ENCODE measurements at regions not wholly inside any gene's neighbourhood (a gene's known extent, or its start where the extent isn't known, plus 50 kb on each side); places are given as distances from the start of the nearest gene placed in this dataset.

DNA sequence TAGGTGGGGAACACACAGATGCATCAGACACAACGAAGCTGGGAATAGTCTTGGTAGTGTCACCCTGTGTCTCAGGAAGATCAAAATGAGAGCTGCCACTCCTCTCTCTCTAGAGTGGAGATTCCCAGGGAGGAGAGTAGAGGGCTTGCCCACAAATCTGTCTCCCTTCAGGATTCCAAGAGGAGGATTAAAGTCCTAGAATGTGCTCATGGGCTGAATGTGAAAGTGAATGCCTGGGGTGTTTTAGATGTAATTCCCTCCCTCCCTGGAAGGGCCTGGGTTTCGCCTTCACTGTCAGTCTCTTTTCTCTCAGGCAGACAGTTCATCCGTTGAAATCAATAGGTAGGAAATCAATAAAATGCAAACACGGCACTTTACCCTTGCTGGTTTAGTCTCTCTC is 282.6 kb upstream of the PPARGC1A start:
- H3K27ac Mint-ChIP-seq, result no peak overlapping the region

GRCh38 chr4:24169956-24170355 is 280.1 kb upstream of the PPARGC1A start:
- no peak for ATAC-seq (ENCODE audit: low read depth)

More for the DNA sequence above, 282.6 kb upstream of the PPARGC1A start:
- Mint-ChIP-seq H3K4me3 (no peak overlapping the region), H3K4me1 (no peaks in the 10 kb centered on the region), H3K9me3 (peaks cover 9% of the 10 kb centered on the region), H3K36me3 (peaks cover 2% of the 10 kb centered on the region), H3K27me3 (peaks cover 1% of the 10 kb centered on the region)
- DNase-seq (ENCODE audit: low spot score in 2 of 2) (no peak), ATAC-seq (ENCODE audit: low read depth) (no peak)

DNA sequence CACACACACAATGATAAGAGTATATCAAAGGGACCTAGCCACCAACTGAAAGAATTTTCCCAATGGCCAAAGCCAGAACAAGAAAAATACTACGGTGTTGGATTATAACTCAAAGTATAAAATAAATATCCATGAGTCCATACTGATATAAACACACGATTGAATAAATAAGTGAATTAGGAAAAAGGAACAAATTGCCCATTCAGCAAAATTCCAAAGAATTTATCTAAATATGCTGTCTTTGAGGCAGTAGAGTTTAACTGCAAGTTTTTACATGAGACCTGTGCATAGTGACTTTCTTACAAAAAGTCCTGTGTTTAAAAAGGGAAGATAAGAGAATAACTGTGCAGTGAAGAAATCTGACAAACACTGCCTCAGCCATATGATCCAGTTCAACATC is 278.8 kb upstream of the PPARGC1A start:
- DNase-seq (ENCODE audit: low spot score in 2 of 2), result no peak
- no peak overlapping the region for H3K27ac Mint-ChIP-seq
- no peaks in the 10 kb centered on the region for H3K36me3 Mint-ChIP-seq
- no peaks in the 10 kb centered on the region for H3K27me3 Mint-ChIP-seq
- H3K4me3 Mint-ChIP-seq, result no peak overlapping the region
- no peaks in the 10 kb centered on the region for H3K4me1 Mint-ChIP-seq
- ATAC-seq (ENCODE audit: low read depth), result no peak
- H3K9me3 Mint-ChIP-seq, result peaks cover 5% of the 10 kb centered on the region

More at GRCh38 chr4:24169956-24170355, 280.1 kb upstream of the PPARGC1A start:
- Mint-ChIP-seq H3K27me3 (no peaks in the 10 kb centered on the region), H3K4me3 (no peak overlapping the region), H3K36me3 (no peaks in the 10 kb centered on the region), H3K4me1 (no peaks in the 10 kb centered on the region), H3K27ac (no peak overlapping the region), H3K9me3 (peaks cover 4% of the 10 kb centered on the region)
- DNase-seq (ENCODE audit: low spot score in 2 of 2), result no peak

DNA sequence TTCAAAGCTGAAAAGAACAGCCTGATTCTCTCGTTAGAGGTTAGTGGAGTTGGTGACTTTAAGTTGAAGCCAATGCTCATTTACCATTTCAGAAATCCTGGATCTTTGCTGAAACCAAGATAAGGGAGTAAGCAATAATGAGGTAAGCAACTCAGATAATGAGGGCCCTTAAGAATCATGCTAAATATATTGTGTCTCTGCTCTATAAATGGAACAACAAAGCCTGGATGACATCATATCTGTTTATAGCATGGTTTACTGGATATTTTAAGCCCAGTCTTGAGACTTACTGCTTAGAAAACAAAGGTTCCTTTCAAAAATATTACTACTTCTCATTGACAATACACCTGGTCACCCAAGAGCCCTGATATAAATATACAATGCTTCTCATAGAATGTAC is 276.7 kb upstream of the PPARGC1A start:
- no peaks in the 10 kb centered on the region for H3K27me3 Mint-ChIP-seq
- H3K36me3 Mint-ChIP-seq, result no peaks in the 10 kb centered on the region
- no peaks in the 10 kb centered on the region for H3K4me1 Mint-ChIP-seq
- H3K4me3 Mint-ChIP-seq, result no peak overlapping the region
- no peak for DNase-seq (ENCODE audit: low spot score in 2 of 2)
- H3K27ac Mint-ChIP-seq, result no peak overlapping the region
- ATAC-seq (ENCODE audit: low read depth), result no peak
- peaks cover 4% of the 10 kb centered on the region for H3K9me3 Mint-ChIP-seq

DNA sequence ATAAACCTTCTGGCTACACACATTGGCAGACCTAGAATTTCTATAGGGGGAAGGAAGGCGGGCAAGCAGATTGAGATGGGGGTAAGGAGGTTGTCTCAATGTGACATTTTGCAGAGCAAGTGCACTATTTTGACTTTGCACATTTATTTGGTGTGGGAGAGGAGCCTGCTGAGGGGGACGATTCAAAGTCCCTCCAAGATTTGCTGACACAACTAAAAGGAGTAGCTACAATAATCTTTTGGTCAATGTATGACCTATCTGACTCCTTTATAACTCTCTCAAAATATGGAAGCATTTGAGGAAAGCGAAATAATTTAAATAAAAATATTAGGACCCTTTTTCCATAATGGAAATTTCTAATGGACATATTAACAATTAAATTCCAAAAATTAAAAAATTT is 274.9 kb upstream of the PPARGC1A start:
- Mint-ChIP-seq H3K4me1 (no peaks in the 10 kb centered on the region), H3K27me3 (no peaks in the 10 kb centered on the region), H3K27ac (no peak overlapping the region), H3K36me3 (no peaks in the 10 kb centered on the region), H3K4me3 (no peak overlapping the region), H3K9me3 (peaks cover 4% of the 10 kb centered on the region)
- ATAC-seq (ENCODE audit: low read depth), result no peak
- no peak for DNase-seq (ENCODE audit: low spot score in 2 of 2)

- Mint-ChIP-seq H3K4me3 (no peak overlapping the region), H3K27ac (no peak overlapping the region), H3K4me1 (no peaks in the 10 kb centered on the region), H3K27me3 (no peaks in the 10 kb centered on the region), H3K9me3 (peaks cover 4% of the 10 kb centered on the region), H3K36me3 (no peaks in the 10 kb centered on the region)
- no peak for DNase-seq (ENCODE audit: low spot score in 2 of 2)
- ATAC-seq (ENCODE audit: low read depth), result no peak
Observed at GRCh38 chr4:24164054-24164693, 274.3 kb upstream of the PPARGC1A start.

GRCh38 chr4:24163314-24163713 is 273.5 kb upstream of the PPARGC1A start:
- Mint-ChIP-seq H3K4me3 (no peak overlapping the region), H3K4me1 (no peaks in the 10 kb centered on the region), H3K9me3 (peaks cover 4% of the 10 kb centered on the region), H3K27me3 (no peaks in the 10 kb centered on the region), H3K27ac (no peak overlapping the region), H3K36me3 (no peaks in the 10 kb centered on the region)
- DNase-seq (ENCODE audit: low spot score in 2 of 2) (no peak), ATAC-seq (ENCODE audit: low read depth) (no peak)

DNA sequence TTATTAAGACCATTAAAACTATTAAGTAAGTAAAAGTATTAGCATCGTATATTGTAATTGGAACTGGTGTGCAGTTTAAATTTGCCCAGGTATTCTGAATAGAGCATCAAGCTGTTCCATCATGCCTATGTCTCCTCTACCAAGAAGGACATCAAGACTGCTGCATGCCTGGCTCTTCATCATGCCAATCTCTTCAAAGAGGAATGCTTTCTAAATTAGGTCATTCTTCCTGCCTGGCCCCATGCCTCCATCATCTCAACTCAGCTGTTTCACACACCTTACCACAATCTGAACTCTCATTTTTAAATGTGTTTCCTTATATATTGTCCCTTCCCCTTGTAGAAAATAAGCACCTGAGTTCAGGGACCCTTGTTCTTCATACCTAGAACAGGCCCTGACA is 270.5 kb upstream of the PPARGC1A start:
- Mint-ChIP-seq H3K9me3 (peaks cover 13% of the 10 kb centered on the region), H3K4me3 (no peak overlapping the region), H3K27ac (no peak overlapping the region), H3K27me3 (no peaks in the 10 kb centered on the region), H3K36me3 (no peaks in the 10 kb centered on the region), H3K4me1 (no peaks in the 10 kb centered on the region)
- no peak for DNase-seq (ENCODE audit: low spot score in 2 of 2)
- ATAC-seq (ENCODE audit: low read depth), result no peak

- H3K9me3 Mint-ChIP-seq, result peaks cover 11% of the 10 kb centered on the region
- H3K27me3 Mint-ChIP-seq, result no peaks in the 10 kb centered on the region
- no peaks in the 10 kb centered on the region for H3K36me3 Mint-ChIP-seq
- no peaks in the 10 kb centered on the region for H3K4me1 Mint-ChIP-seq
- no peak for DNase-seq (ENCODE audit: low spot score in 2 of 2)
- H3K4me3 Mint-ChIP-seq, result no peak overlapping the region
- no peak for ATAC-seq (ENCODE audit: low read depth)
- H3K27ac Mint-ChIP-seq, result no peak overlapping the region
Observed at GRCh38 chr4:24158031-24158430, 268.2 kb upstream of the PPARGC1A start.

DNA sequence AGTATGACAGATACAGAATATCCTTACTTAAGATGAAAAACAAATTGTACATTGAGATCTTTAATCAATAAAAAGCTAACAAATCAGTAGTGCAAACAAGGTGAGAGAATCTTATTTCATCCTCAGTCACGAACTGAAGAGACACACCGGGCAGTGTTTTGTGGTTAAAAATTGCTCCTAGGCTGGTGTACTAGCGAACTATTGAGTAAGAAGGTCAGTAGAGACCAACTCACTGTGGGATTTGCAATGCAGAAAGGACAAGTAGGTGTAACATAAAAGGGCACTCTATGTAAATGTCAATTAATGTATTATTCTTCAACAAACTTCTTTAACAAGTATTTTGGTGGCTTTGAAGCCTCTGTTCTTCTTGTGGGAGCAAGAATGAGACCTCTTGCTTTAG is 260.2 kb upstream of the PPARGC1A start:
- peaks cover 1% of the 10 kb centered on the region for H3K9me3 Mint-ChIP-seq
- ATAC-seq (ENCODE audit: low read depth), result no peak
- no peak overlapping the region for H3K27ac Mint-ChIP-seq
- H3K4me1 Mint-ChIP-seq, result no peaks in the 10 kb centered on the region
- no peak for DNase-seq (ENCODE audit: low spot score in 2 of 2)
- H3K27me3 Mint-ChIP-seq, result no peaks in the 10 kb centered on the region
- H3K36me3 Mint-ChIP-seq, result no peaks in the 10 kb centered on the region
- H3K4me3 Mint-ChIP-seq, result no peak overlapping the region

DNA sequence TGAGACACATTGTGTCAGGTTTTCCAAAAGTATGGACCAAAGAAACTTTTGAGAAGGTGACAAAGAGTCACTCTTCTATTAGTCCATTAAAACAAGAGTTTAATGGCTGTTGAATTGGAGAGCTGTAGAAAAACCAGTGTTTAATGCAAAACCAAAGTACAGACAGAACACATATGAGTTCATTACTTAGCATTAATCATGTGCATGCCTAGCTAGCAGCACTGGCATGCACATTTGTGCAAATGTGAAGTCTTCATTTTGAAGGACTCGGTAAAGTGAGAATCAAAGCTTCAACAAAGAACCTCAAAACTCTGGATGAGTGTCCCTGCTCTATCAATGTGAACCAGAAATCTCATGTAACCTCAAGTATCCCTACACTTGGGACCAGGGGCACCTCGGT is 256.3 kb upstream of the PPARGC1A start:
- DNase-seq (ENCODE audit: low spot score in 2 of 2), result no peak
- Mint-ChIP-seq H3K9me3 (peaks cover 3% of the 10 kb centered on the region), H3K4me1 (no peaks in the 10 kb centered on the region), H3K27ac (no peak overlapping the region), H3K4me3 (no peak overlapping the region), H3K27me3 (no peaks in the 10 kb centered on the region), H3K36me3 (no peaks in the 10 kb centered on the region)
- ATAC-seq (ENCODE audit: low read depth), result no peak

DNA sequence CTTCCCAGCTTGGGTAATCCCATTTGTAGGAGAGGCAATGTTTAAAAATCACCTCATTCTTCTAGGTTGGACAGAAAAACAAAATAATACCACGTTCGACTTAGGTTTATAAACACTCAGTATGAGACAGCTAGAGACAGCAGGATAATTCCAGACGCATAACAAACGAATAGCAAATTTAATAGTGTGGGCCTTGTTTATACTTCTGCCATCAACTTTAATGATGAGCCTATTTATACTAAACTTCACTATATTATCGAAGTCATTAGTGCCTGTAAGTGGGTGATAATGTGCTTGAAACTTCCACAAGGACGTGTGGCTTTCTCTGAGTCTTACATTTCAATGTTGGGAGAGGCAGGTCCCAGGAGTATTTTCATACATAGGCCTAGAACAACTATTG is 255.7 kb upstream of the PPARGC1A start:
- Mint-ChIP-seq H3K27me3 (no peaks in the 10 kb centered on the region), H3K27ac (no peak overlapping the region), H3K4me1 (no peaks in the 10 kb centered on the region), H3K36me3 (no peaks in the 10 kb centered on the region), H3K4me3 (no peak overlapping the region), H3K9me3 (peaks cover 3% of the 10 kb centered on the region)
- no peak for DNase-seq (ENCODE audit: low spot score in 2 of 2)
- no peak for ATAC-seq (ENCODE audit: low read depth)

DNA sequence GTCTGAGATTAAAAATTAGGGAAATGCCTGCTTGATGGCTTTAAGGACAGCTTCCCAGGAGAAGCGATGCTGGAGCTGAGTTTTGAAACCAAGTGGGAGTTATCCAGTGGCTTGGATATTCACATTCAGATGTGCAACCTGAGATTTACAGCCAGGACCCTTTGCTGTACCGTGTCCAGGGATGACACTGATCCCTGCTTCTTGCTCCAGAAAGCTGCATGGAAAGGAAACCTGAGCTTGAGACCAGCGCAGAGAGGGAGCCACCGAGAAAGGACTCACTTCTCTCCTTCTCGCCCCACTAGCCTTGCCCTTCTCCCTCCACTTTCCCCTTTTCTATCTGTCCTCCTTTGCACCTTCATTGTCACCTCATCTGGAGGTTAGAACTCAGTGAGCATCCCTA is 254.5 kb upstream of the PPARGC1A start:
- H3K27me3 Mint-ChIP-seq, result no peaks in the 10 kb centered on the region
- ATAC-seq (ENCODE audit: low read depth) (no peak), DNase-seq (ENCODE audit: low spot score in 2 of 2) (no peak)
- H3K4me1 Mint-ChIP-seq, result no peaks in the 10 kb centered on the region
- peaks cover 3% of the 10 kb centered on the region for H3K9me3 Mint-ChIP-seq
- no peak overlapping the region for H3K4me3 Mint-ChIP-seq
- no peaks in the 10 kb centered on the region for H3K36me3 Mint-ChIP-seq
- H3K27ac Mint-ChIP-seq, result no peak overlapping the region

DNA sequence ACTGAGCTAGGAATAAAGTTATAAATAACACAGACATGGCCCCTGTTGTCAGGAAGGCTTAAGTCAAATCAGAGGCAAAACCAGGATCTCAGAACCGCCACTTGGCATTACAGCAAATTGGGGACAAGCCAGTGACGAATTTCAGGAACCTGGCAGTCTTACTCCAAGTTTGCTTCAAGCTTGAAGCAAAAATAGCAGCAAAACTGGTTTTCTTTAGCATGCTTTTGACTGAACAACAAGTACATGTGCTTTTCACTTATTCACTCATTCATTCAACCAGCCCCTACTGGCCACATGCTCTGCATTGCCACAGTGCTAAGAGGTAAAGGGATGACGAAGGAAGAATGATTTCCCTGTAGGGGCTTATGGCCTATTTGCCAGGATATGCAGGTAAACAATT is 253.9 kb upstream of the PPARGC1A start:
- no peaks in the 10 kb centered on the region for H3K27me3 Mint-ChIP-seq
- H3K36me3 Mint-ChIP-seq, result no peaks in the 10 kb centered on the region

GRCh38 chr4:24141836-24142235 is 252.0 kb upstream of the PPARGC1A start:
- H3K4me3 Mint-ChIP-seq, result no peak overlapping the region

More for the DNA sequence above, 253.9 kb upstream of the PPARGC1A start:
- Mint-ChIP-seq H3K4me3 (no peak overlapping the region), H3K27ac (no peak overlapping the region), H3K4me1 (no peaks in the 10 kb centered on the region), H3K9me3 (peaks cover 3% of the 10 kb centered on the region)
- ATAC-seq (ENCODE audit: low read depth) (no peak), DNase-seq (ENCODE audit: low spot score in 2 of 2) (no peak)

More at GRCh38 chr4:24141836-24142235, 252.0 kb upstream of the PPARGC1A start:
- Mint-ChIP-seq H3K36me3 (no peaks in the 10 kb centered on the region), H3K9me3 (peaks cover 3% of the 10 kb centered on the region), H3K27me3 (no peaks in the 10 kb centered on the region), H3K4me1 (no peaks in the 10 kb centered on the region), H3K27ac (no peak overlapping the region)
- ATAC-seq (ENCODE audit: low read depth) (no peak), DNase-seq (ENCODE audit: low spot score in 2 of 2) (no peak)

Measured in memory B cell (primary cell).